ENCODE measurements at regions not wholly inside any gene's neighbourhood (a gene's known extent, or its start where the extent isn't known, plus 50 kb on each side); places are given as distances from the start of the nearest gene placed in this dataset.

- TF ChIP-seq CTCF (IDR thresholded peaks at IDR 0.05; ENCODE audit: low read depth, low read length, missing input control) (no peak), GABPA (IDR thresholded peaks at IDR 0.05 in 1 of 2, conservative IDR thresholded peaks at IDR 0.05 in 1 of 2) (no peak), YY1 (IDR thresholded peaks at IDR 0.05) (no peak), FOXA1 (IDR thresholded peaks at IDR 0.05) (no peak), RAD21 (IDR thresholded peaks at IDR 0.05) (no peak), TAF1 (conservative IDR thresholded peaks at IDR 0.05) (no peak), JUND (IDR thresholded peaks at IDR 0.05) (no peak), REST (IDR thresholded peaks at IDR 0.05) (no peak), SP1 (IDR thresholded peaks at IDR 0.05) (no peak)
- TF ChIP-seq, protein P1, sequence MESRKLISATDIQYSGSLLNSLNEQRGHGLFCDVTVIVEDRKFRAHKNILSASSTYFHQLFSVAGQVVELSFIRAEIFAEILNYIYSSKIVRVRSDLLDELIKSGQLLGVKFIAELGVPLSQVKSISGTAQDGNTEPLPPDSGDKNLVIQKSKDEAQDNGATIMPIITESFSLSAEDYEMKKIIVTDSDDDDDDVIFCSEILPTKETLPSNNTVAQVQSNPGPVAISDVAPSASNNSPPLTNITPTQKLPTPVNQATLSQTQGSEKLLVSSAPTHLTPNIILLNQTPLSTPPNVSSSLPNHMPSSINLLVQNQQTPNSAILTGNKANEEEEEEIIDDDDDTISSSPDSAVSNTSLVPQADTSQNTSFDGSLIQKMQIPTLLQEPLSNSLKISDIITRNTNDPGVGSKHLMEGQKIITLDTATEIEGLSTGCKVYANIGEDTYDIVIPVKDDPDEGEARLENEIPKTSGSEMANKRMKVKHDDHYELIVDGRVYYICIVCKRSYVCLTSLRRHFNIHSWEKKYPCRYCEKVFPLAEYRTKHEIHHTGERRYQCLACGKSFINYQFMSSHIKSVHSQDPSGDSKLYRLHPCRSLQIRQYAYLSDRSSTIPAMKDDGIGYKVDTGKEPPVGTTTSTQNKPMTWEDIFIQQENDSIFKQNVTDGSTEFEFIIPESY (IDR thresholded peaks at IDR 0.05), result no peak
- TF ChIP-seq, protein P2, sequence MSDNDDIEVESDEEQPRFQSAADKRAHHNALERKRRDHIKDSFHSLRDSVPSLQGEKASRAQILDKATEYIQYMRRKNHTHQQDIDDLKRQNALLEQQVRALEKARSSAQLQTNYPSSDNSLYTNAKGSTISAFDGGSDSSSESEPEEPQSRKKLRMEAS (IDR thresholded peaks at IDR 0.05), result no peak
- TF ChIP-seq, protein P3, sequence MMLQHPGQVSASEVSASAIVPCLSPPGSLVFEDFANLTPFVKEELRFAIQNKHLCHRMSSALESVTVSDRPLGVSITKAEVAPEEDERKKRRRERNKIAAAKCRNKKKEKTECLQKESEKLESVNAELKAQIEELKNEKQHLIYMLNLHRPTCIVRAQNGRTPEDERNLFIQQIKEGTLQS (IDR thresholded peaks at IDR 0.05), result no peak
Measured at GRCh38 chr3:4233488-4233887, 69.7 kb upstream of the SETMAR start.
